ENCODE measurements at regions not wholly inside any gene's neighbourhood (a gene's known extent, or its start where the extent isn't known, plus 50 kb on each side); places are given as distances from the start of the nearest gene placed in this dataset.

DNA sequence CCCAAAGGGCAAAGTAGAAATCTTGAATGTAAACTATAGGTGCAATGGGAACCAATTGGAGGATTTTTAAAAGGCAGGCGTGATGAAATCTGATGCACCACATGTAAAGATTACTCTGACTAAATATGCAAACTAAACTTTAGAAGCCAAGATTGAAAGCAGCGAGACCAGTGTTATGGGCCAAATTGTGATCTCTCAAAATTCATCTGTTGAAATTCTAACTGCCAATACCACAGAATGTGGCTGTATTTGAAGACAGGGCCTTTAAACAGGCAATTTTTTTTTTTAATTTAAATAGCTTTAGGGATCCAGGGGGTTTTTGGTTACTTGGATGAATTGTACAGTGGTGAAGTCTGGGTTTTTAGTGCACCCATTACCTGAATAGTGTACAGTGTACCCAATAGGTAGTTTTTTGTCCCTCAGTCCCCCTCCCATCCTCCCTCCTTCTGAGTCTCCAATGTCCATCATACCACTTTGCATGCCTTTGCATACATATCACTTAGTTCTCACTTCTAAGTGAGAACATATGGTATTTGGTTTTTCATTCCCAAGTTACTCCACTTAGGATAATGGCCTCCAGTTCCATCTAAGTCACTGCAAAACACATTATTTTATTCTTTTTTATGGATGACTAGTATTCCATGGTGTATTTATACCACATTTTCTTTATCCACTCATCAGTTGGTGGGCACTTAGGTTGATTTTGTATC lies 69.7 kb downstream of the DRD1 start:
- Histone ChIP-seq H3K9ac (ENCODE audit: extremely low read depth, low read length, poor library complexity, severe bottlenecking) (no peak overlapping the region), H3K4me1 (ENCODE audit: control insufficient read depth, insufficient read depth, low read length) (no peaks in the 10 kb centered on the region), H3K36me3 (ENCODE audit: control insufficient read depth, insufficient read depth, low read length) (no peaks in the 10 kb centered on the region), H3K27me3 (ENCODE audit: control insufficient read depth, insufficient read depth, low read length, poor library complexity, severe bottlenecking) (no peaks in the 10 kb centered on the region), H3K27ac (ENCODE audit: low read depth, low read length) (no peak overlapping the region), H3K9me3 (ENCODE audit: control insufficient read depth, low read length) (no peaks in the 10 kb centered on the region), H3K4me3 (ENCODE audit: low read length) (no peak overlapping the region)
- H3K27me3 Mint-ChIP-seq (ENCODE audit: insufficient read depth), result no peaks in the 10 kb centered on the region
- no peaks in the 10 kb centered on the region for H3K9me3 Mint-ChIP-seq
- no peak overlapping the region for H3K27ac Mint-ChIP-seq
- H3K36me3 Mint-ChIP-seq (ENCODE audit: low read depth), result no peaks in the 10 kb centered on the region
- H3K4me3 Mint-ChIP-seq, result no peak overlapping the region
- 94% methylated on average over 2 of the region's 2 CpGs for WGBS, 2 experiments (ENCODE audit: insufficient coverage in 1 of 2, insufficient read length in 1 of 2)
- TF ChIP-seq, protein P1, sequence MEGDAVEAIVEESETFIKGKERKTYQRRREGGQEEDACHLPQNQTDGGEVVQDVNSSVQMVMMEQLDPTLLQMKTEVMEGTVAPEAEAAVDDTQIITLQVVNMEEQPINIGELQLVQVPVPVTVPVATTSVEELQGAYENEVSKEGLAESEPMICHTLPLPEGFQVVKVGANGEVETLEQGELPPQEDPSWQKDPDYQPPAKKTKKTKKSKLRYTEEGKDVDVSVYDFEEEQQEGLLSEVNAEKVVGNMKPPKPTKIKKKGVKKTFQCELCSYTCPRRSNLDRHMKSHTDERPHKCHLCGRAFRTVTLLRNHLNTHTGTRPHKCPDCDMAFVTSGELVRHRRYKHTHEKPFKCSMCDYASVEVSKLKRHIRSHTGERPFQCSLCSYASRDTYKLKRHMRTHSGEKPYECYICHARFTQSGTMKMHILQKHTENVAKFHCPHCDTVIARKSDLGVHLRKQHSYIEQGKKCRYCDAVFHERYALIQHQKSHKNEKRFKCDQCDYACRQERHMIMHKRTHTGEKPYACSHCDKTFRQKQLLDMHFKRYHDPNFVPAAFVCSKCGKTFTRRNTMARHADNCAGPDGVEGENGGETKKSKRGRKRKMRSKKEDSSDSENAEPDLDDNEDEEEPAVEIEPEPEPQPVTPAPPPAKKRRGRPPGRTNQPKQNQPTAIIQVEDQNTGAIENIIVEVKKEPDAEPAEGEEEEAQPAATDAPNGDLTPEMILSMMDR (conservative IDR thresholded peaks at IDR 0.05), result no peak
- no peaks in the 10 kb centered on the region for H3K4me1 Mint-ChIP-seq
- DNase-seq, result no peak

DNA sequence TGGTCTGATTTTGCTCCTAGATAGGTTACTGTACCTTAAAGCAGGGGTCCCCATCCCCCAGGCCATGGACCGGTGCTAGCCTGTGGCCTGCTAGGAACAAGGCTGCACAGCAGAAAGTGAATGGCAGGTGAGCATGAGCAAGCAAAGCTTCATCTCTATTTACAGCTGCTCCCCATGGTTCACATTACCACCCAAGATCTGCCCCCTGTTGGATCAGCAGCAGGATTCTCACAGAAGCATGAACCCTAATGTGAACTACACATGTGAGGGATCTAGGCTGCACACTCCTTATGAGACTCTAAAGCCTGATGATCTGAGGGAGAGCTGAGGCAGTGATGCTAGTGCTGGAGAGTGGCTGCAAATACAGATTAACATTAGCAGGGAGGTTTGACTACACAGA lies 78.1 kb downstream of the DRD1 start:
- Mint-ChIP-seq H3K9me3 (no peaks in the 10 kb centered on the region), H3K36me3 (ENCODE audit: low read depth) (no peaks in the 10 kb centered on the region), H3K4me1 (no peaks in the 10 kb centered on the region), H3K4me3 (no peak overlapping the region), H3K27me3 (ENCODE audit: insufficient read depth) (no peaks in the 10 kb centered on the region), H3K27ac (no peak overlapping the region)
- H3K27me3 ChIP-seq (ENCODE audit: control insufficient read depth, insufficient read depth, low read length, poor library complexity, severe bottlenecking), result no peaks in the 10 kb centered on the region
- peaks cover 4% of the 10 kb centered on the region for H3K4me1 ChIP-seq (ENCODE audit: control insufficient read depth, insufficient read depth, low read length)
- no peak overlapping the region for H3K4me3 ChIP-seq (ENCODE audit: low read length)
- DNase-seq, result no peak
- no peak overlapping the region for H3K27ac ChIP-seq (ENCODE audit: low read depth, low read length)
- WGBS, 2 experiments (ENCODE audit: insufficient coverage in 1 of 2, insufficient read length in 1 of 2), result 100% methylated on average over 1 of the region's 1 CpG
- no peaks in the 10 kb centered on the region for H3K9me3 ChIP-seq (ENCODE audit: control insufficient read depth, low read length)
- no peaks in the 10 kb centered on the region for H3K36me3 ChIP-seq (ENCODE audit: control insufficient read depth, insufficient read depth, low read length)
- H3K9ac ChIP-seq (ENCODE audit: extremely low read depth, low read length, poor library complexity, severe bottlenecking), result no peak overlapping the region
- TF ChIP-seq, protein P1 (conservative IDR thresholded peaks at IDR 0.05), result no peak

DNA sequence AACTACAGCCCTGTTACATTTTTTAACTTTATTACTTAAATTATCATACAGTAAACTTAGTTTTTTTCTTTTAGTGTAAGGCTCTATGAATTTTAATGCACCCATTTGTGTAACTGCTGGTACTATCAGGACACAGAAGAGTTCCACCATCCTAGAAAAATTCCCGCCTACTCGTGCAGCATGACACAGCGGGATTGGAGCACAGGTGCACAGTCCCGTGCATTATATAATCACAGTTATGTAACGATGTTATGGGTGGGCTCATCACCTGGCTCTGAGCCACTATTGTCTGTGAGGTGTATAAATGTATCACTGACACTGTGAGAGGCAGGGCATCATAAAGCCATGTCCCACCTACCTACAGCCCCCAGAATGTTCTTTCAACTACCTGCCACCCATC lies 80.7 kb downstream of the DRD1 start:
- H3K9me3 Mint-ChIP-seq, result no peaks in the 10 kb centered on the region
- Histone ChIP-seq H3K9ac (ENCODE audit: extremely low read depth, low read length, poor library complexity, severe bottlenecking) (no peak overlapping the region), H3K27me3 (ENCODE audit: control insufficient read depth, insufficient read depth, low read length, poor library complexity, severe bottlenecking) (no peaks in the 10 kb centered on the region), H3K4me1 (ENCODE audit: control insufficient read depth, insufficient read depth, low read length) (peaks cover 4% of the 10 kb centered on the region), H3K4me3 (ENCODE audit: low read length) (no peak overlapping the region), H3K36me3 (ENCODE audit: control insufficient read depth, insufficient read depth, low read length) (no peaks in the 10 kb centered on the region), H3K27ac (ENCODE audit: low read depth, low read length) (no peak overlapping the region), H3K9me3 (ENCODE audit: control insufficient read depth, low read length) (no peaks in the 10 kb centered on the region)
- TF ChIP-seq, protein P1 (conservative IDR thresholded peaks at IDR 0.05), result no peak
- no peak overlapping the region for H3K4me3 Mint-ChIP-seq
- WGBS, 2 experiments (ENCODE audit: insufficient coverage in 1 of 2, insufficient read length in 1 of 2), result 96 to 100% methylated on average over 4 to 5 of the region's 5 CpGs
- H3K27me3 Mint-ChIP-seq (ENCODE audit: insufficient read depth), result no peaks in the 10 kb centered on the region
- no peaks in the 10 kb centered on the region for H3K36me3 Mint-ChIP-seq (ENCODE audit: low read depth)
- no peak overlapping the region for H3K27ac Mint-ChIP-seq
- H3K4me1 Mint-ChIP-seq, result peaks cover under 1% of the 10 kb centered on the region
- DNase-seq, result no peak

Measured in endodermal cell (in vitro differentiated cells).